Kidney epithelial cell (primary cell): ENCODE measurements at regions not wholly inside any gene's neighbourhood (a gene's known extent, or its start where the extent isn't known, plus 50 kb on each side); places are given as distances from the start of the nearest gene placed in this dataset.

ENCODE experiments used
- DNase-seq: peaks from one replicate; pipeline ENCODE4 v3.0.0-alpha.2; 2010; ENCODE audit warnings: low read depth
- H3K27me3 ChIP-seq: 2 replicates; pipeline ENCODE4 v1.6.0; 2011; ENCODE audit warnings: low read length; ENCODE audit not compliant: control insufficient read depth, insufficient read depth
- H3K36me3 ChIP-seq: 2 replicates; pipeline ENCODE4 v1.5.1; 2011; ENCODE audit warnings: low read length; ENCODE audit not compliant: control insufficient read depth, insufficient read depth
- H3K4me3 ChIP-seq: 2 replicates; pipeline ENCODE4 v1.5.1; 2011; ENCODE audit warnings: low read depth, mild to moderate bottlenecking, control low read depth, low read length
- TF ChIP-seq, protein P1 (sequence below): IDR thresholded peaks from 2 replicates; pipeline ENCODE4 v1.5.1; 2011; ENCODE audit warnings: mild to moderate bottlenecking, moderate library complexity, low read length, control low read depth, inconsistent platforms; ENCODE audit not compliant: insufficient read depth, poor library complexity, severe bottlenecking

DNA sequence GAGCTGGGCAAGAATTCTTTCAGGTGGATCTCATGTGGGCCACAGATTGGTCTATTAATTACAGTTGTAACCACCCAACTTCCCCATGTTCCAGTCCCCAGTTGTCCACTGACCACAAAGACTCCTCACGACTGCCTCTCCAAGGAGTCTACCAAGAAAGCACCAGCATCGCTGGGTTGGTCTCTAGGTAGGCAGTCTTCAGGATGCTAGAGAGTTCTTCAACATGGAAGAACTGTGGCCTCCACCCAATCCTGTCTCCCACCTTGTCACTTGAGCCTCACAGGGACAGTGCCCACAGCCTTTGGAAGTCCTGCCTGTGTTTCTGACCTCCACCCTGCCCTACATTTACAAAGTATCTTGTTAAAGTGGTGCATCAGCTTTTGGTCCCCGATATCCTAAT, 184.7 kb upstream of the FN1 start:
- Histone ChIP-seq H3K4me3 (no peak overlapping the region), H3K27me3 (no peaks in the 10 kb centered on the region), H3K36me3 (no peaks in the 10 kb centered on the region)
- no peak for DNase-seq
- TF ChIP-seq, protein P1, sequence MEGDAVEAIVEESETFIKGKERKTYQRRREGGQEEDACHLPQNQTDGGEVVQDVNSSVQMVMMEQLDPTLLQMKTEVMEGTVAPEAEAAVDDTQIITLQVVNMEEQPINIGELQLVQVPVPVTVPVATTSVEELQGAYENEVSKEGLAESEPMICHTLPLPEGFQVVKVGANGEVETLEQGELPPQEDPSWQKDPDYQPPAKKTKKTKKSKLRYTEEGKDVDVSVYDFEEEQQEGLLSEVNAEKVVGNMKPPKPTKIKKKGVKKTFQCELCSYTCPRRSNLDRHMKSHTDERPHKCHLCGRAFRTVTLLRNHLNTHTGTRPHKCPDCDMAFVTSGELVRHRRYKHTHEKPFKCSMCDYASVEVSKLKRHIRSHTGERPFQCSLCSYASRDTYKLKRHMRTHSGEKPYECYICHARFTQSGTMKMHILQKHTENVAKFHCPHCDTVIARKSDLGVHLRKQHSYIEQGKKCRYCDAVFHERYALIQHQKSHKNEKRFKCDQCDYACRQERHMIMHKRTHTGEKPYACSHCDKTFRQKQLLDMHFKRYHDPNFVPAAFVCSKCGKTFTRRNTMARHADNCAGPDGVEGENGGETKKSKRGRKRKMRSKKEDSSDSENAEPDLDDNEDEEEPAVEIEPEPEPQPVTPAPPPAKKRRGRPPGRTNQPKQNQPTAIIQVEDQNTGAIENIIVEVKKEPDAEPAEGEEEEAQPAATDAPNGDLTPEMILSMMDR = no peak

DNA sequence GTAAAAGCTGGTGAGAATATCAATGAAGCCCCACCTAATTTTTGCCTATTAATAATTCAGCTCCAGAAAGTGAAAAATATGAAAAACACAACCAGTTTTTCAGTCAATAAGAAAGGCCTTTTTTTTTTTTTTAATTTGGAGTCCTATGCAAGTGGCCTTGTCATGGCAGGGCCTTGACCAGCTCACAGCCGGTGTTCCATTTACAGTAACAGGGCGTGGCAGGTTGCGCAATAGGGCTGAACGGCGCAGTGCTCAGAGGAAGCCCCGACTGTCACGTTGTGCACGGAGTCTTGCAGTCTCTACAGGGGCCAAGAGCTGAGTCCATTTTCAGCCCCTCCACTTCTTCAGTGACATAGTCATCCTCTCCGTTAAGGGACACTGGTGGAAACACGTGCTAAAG, 184.1 kb upstream of the FN1 start:
- TF ChIP-seq, protein P1 = no peak
- no peaks in the 10 kb centered on the region for H3K27me3 ChIP-seq
- no peak overlapping the region for H3K4me3 ChIP-seq
- no peak for DNase-seq
- no peaks in the 10 kb centered on the region for H3K36me3 ChIP-seq

DNA sequence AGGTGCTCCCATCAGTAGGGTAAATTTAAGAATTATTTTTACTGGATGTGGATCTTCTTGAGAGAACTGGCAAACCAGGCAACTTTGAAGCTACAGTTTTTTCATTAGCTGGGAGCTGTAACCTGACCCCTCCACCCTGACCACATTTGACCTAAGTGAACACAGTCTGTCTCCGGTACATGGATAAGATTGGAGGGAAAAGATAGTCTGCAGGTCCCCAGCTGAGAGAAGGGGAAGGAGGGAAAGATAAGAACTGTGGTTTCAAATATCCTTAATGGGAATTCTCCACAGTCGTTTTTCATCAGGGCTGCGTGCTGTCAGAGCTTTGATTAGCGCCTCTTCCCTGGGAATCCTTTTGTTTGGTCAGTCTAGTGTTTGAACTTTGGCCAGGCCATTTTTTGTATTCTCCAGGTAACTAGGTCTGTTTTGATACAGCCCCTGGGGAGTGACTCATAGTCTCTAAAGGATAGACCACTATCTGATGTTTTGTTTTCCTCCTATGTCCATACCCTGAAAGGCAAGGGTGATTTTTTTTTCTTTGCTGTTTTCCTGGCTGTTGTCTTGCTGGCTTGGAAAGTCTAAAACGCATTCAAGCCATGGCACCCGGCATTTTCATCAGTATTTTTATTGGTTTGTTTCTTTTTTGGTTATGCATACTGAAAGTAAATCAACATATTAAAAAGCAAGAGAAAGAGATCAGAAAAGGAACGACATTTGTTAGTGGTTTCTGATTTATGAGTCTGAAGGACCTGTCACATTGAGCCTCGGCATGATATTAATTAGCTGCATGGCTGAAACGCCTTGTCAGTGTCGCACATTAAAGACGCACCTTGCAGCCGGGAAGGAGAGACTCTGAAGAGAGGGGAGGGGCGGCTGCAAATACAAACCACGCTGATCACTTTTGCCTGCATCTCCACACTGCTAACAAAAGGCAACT, 183.4 kb upstream of the FN1 start:
- Histone ChIP-seq H3K36me3 (no peaks in the 10 kb centered on the region), H3K27me3 (no peaks in the 10 kb centered on the region), H3K4me3 (no peak overlapping the region)
- TF ChIP-seq, protein P1 = no peak
- peak; percentile 51 for DNase-seq

DNA sequence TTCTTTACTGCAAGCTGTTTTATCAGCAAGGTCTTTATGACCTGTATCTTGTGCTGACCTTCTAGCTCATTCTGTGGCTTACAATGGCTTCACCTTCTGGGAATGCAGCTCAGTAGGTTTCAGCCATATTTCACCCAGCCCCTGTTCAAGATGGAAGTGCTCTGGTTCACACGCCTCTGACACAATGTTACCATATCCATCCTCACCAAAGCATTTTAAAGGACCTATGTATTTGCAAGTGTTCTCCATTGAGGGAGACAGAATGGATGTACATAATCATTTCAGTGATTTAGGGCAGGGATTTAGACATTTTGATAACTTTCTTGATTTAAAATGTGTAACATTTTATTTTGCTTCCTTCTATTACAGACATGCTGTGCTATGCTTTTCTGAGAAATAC, 182.3 kb upstream of the FN1 start:
- Histone ChIP-seq H3K36me3 (no peaks in the 10 kb centered on the region), H3K27me3 (no peaks in the 10 kb centered on the region), H3K4me3 (no peak overlapping the region)
- TF ChIP-seq, protein P1 = no peak
- no peak for DNase-seq

DNA sequence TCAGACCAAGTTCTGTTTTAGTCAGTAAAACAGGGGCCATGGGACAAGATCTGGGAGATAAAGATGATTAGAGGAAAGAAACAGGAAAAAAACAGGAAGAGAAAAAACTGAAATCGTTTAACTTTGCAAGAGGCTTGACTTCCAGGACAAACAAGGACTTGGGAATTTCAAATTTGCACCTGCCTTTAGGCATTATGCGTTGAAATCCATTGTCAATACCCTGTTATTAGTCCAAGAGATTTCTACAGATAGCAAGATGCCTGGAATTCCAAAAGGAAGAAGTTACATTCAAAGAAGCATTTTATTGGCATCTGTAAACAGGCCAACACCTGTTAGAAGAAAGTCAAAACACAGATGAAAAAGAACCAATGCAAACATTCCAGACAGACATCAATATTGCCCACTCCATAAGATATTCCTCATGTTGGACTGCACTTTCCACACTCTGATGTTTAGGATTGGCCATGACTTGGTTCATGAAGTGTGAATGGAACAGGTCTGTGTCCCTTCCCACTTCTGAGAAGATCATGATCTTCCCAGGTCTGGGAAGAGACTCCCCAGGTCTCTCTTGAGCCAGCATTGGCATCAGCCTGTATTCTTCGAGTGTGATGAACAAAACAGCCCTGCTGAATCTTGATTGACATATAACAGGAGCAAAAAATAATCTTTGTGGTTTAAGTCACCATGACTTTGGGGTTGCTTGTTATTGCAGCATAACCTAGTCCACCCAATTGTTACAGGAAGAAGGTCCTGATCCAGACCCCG, 181.4 kb upstream of the FN1 start:
- no peaks in the 10 kb centered on the region for H3K36me3 ChIP-seq
- DNase-seq = no peak
- no peaks in the 10 kb centered on the region for H3K27me3 ChIP-seq
- H3K4me3 ChIP-seq = no peak overlapping the region
- TF ChIP-seq, protein P1 = no peak
